Naive thymus-derived CD4-positive, alpha-beta T cell (primary cell): ENCODE measurements at regions not wholly inside any gene's neighbourhood (a gene's known extent, or its start where the extent isn't known, plus 50 kb on each side); places are given as distances from the start of the nearest gene placed in this dataset.

Experiments used
- ATAC-seq: fragments of 150-1000 bp; cut with Tn5 transposase; 2 replicates; pipeline ENCODE4 v1.10.0; 2021; ENCODE audit warnings: mild to moderate bottlenecking, moderate library complexity
- CTCF ChIA-PET: fragments of 350-600 bp; sonication (Branson Sonifier 250); formaldehyde crosslinking; loops from one replicate; lab custom pipeline; 2021; ENCODE audit warnings: antibody characterized with exemption; lab: Charles Lee
- POLR2A ChIA-PET: fragments of 350-600 bp; sonication (Branson Sonifier 250); formaldehyde crosslinking; loops from one replicate; lab custom pipeline; 2021; ENCODE audit warnings: antibody characterized with exemption, inconsistent platforms; lab: Charles Lee
- DNase-seq, 9 donors: peaks; one replicate each; pipeline versions ENCODE4 v3.0.0 to v3.0.0-alpha.2; 2020 to 2022; ENCODE audit warnings: mixed read lengths in 1 of 9
- H3K27ac ChIP-seq: one replicate; pipeline ENCODE4 v1.7.0; 2013; ENCODE audit warnings: mild to moderate bottlenecking, low read depth, low read length, moderate library complexity
- H3K27me3 ChIP-seq, 2 donors: one replicate each; pipeline ENCODE4 v1.7.0; 2013; ENCODE audit warnings: low read length in 2 of 2, mild to moderate bottlenecking in 2 of 2, moderate library complexity in 2 of 2; ENCODE audit not compliant: control insufficient read depth in 2 of 2, insufficient read depth in 2 of 2
- H3K36me3 ChIP-seq, 3 experiments: 1 replicate in 2 of 3; 2 replicates in 1 of 3; pipeline ENCODE4 v1.7.0; 2013; ENCODE audit warnings: low read length in 3 of 3, mild to moderate bottlenecking in 3 of 3, moderate library complexity in 1 of 3; ENCODE audit not compliant: insufficient read depth in 3 of 3, control insufficient read depth in 2 of 3
- H3K4me1 ChIP-seq, 2 donors: one replicate each; pipeline ENCODE4 v1.7.0; 2013; ENCODE audit warnings: low read length in 2 of 2, mild to moderate bottlenecking in 2 of 2, moderate library complexity in 1 of 2; ENCODE audit not compliant: control insufficient read depth in 2 of 2, insufficient read depth in 2 of 2
- H3K4me3 ChIP-seq: 2 replicates; pipeline ENCODE4 v1.7.0; 2013; ENCODE audit warnings: mild to moderate bottlenecking, low read length
- H3K9me3 ChIP-seq, 3 experiments: 1 replicate in 2 of 3; 2 replicates in 1 of 3; pipeline ENCODE4 v1.7.0; 2013; ENCODE audit warnings: low read length in 3 of 3; ENCODE audit not compliant: control insufficient read depth in 2 of 3
- H3K27ac Mint-ChIP-seq, 9 donors: one replicate each; pipeline ENCODE4 v1.8.0; 2020 to 2022; ENCODE audit warnings: mixed read lengths in 9 of 9, mild to moderate bottlenecking in 8 of 9, moderate library complexity in 5 of 9, inconsistent platforms in 2 of 9
- H3K27me3 Mint-ChIP-seq, 5 donors: one replicate each; pipeline ENCODE4 v1.8.0; 2021 to 2022; ENCODE audit warnings: mixed read lengths in 5 of 5, mild to moderate bottlenecking in 1 of 5
- H3K36me3 Mint-ChIP-seq, 5 donors: one replicate each; pipeline ENCODE4 v1.8.0; 2020 to 2022; ENCODE audit warnings: mixed read lengths in 5 of 5, mild to moderate bottlenecking in 3 of 5, inconsistent platforms in 1 of 5
- H3K4me1 Mint-ChIP-seq, 7 donors: one replicate each; pipeline ENCODE4 v1.8.0; 2020 to 2022; ENCODE audit warnings: mixed read lengths in 7 of 7, mild to moderate bottlenecking in 3 of 7, inconsistent platforms in 1 of 7
- H3K4me3 Mint-ChIP-seq, 10 donors: one replicate each; pipeline ENCODE4 v1.8.0; 2020 to 2022; ENCODE audit warnings: mild to moderate bottlenecking in 10 of 10, mixed read lengths in 10 of 10, moderate library complexity in 6 of 10, inconsistent platforms in 2 of 10
- H3K9me3 Mint-ChIP-seq, 11 donors: one replicate each; pipeline ENCODE4 v1.8.0; 2020 to 2022; ENCODE audit warnings: mixed read lengths in 11 of 11, mild to moderate bottlenecking in 4 of 11, inconsistent platforms in 1 of 11, moderate library complexity in 1 of 11
- intact Hi-C, 2 donors: fragments of 100-400 bp; cut with micrococcal nuclease; formaldehyde crosslinking; loops; one replicate each; pipeline ENCODE4 v1.15.1; 2023

DNA sequence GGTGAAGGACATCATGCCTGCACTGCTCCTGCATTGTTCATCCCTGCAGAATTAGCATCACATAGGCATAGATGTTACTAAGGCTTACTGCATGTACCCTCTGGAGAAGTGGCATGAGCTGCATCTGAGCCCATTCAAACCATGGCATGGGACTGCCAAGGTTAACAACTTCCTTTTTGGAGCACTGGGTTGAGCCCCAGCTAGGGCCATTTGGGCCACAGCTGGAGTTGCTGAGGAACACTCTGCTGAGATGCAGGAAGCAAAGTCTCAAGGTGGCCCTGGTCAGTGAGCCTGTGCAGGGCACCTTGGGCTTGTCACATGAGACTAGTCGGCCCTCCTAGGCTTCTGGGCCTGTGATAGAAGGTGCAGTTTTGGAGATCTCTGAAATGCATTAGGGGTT lies 511.2 kb downstream of the C12orf50 start:
- H3K27me3 Mint-ChIP-seq, result no peaks in the 10 kb centered on the region
- ChIA-PET CTCF (no interaction called here), POLR2A (no interaction called here)

GRCh38 chr12:87513536-87514280 lies 515.5 kb downstream of the C12orf50 start:
- DNase-seq (no peak), ATAC-seq (no peak)
- intact Hi-C loops, result no loop called here
- Histone ChIP-seq H3K27me3 (no peaks in the 10 kb centered on the region), H3K9me3 (no peaks in the 10 kb centered on the region), H3K36me3 (no peaks in the 10 kb centered on the region), H3K4me3 (no peak overlapping the region), H3K27ac (no peak overlapping the region), H3K4me1 (no peaks in the 10 kb centered on the region)
- Mint-ChIP-seq H3K27me3 (no peaks in the 10 kb centered on the region), H3K27ac (no peak overlapping the region), H3K36me3 (peaks cover 0 to 3% (median 0%) of the 10 kb centered on the region in 5 donors), H3K4me1 (no peaks in the 10 kb centered on the region), H3K9me3 (peaks cover 0 to 6% (median 2%) of the 10 kb centered on the region in 11 donors), H3K4me3 (no peak overlapping the region)
- POLR2A ChIA-PET, result no interaction called here
- CTCF ChIA-PET, result no interaction called here

More for the DNA sequence above, 511.2 kb downstream of the C12orf50 start:
- DNase-seq (no peak), ATAC-seq (no peak)
- Histone ChIP-seq H3K27ac (no peak overlapping the region), H3K4me1 (no peaks in the 10 kb centered on the region), H3K27me3 (no peaks in the 10 kb centered on the region), H3K4me3 (no peak overlapping the region), H3K9me3 (no peaks in the 10 kb centered on the region), H3K36me3 (no peaks in the 10 kb centered on the region)
- Mint-ChIP-seq H3K36me3 (peaks cover 0 to 7% (median 0%) of the 10 kb centered on the region in 5 donors), H3K4me1 (no peaks in the 10 kb centered on the region), H3K4me3 (no peak overlapping the region), H3K9me3 (peaks cover 0 to 12% (median 0%) of the 10 kb centered on the region in 11 donors), H3K27ac (no peak overlapping the region)
- intact Hi-C loops, result no loop called here

- ChIA-PET CTCF (no interaction called here), POLR2A (no interaction called here)
- intact Hi-C loops, result no loop called here
- ATAC-seq (no peak), DNase-seq (no peak)
- no peaks in the 10 kb centered on the region for H3K4me1 ChIP-seq
- no peak overlapping the region for H3K4me3 ChIP-seq
- Mint-ChIP-seq H3K27ac (no peak overlapping the region), H3K4me1 (no peaks in the 10 kb centered on the region), H3K9me3 (peaks cover 0 to 9% (median 5%) of the 10 kb centered on the region in 11 donors), H3K4me3 (no peak overlapping the region), H3K27me3 (no peaks in the 10 kb centered on the region), H3K36me3 (no peaks in the 10 kb centered on the region)
- H3K27ac ChIP-seq, result no peak overlapping the region
- no peaks in the 10 kb centered on the region for H3K9me3 ChIP-seq
- H3K36me3 ChIP-seq, result no peaks in the 10 kb centered on the region
- H3K27me3 ChIP-seq, result no peaks in the 10 kb centered on the region
Observed at GRCh38 chr12:87511371-87511770, 517.8 kb downstream of the C12orf50 start.

- H3K4me1 Mint-ChIP-seq, result no peaks in the 10 kb centered on the region
Observed at GRCh38 chr12:87509237-87509820, 519.9 kb downstream of the C12orf50 start.

GRCh38 chr12:87491598-87491997 lies 537.6 kb downstream of the C12orf50 start:
- no peak for ATAC-seq
- Mint-ChIP-seq H3K4me3 (no peak overlapping the region), H3K36me3 (no peaks in the 10 kb centered on the region), H3K4me1 (no peaks in the 10 kb centered on the region), H3K27me3 (no peaks in the 10 kb centered on the region), H3K9me3 (peaks cover 0 to 12% (median 1%) of the 10 kb centered on the region in 11 donors), H3K27ac (no peak overlapping the region)
- no peak for DNase-seq
- no peaks in the 10 kb centered on the region for H3K4me1 ChIP-seq
- no peak overlapping the region for H3K4me3 ChIP-seq
- ChIA-PET CTCF (no interaction called here), POLR2A (no interaction called here)
- no peaks in the 10 kb centered on the region for H3K36me3 ChIP-seq
- H3K27ac ChIP-seq, result no peak overlapping the region
- no peaks in the 10 kb centered on the region for H3K9me3 ChIP-seq
- H3K27me3 ChIP-seq, result no peaks in the 10 kb centered on the region
- intact Hi-C loops, result no loop called here

More at GRCh38 chr12:87509237-87509820, 519.9 kb downstream of the C12orf50 start:
- ATAC-seq, result no peak
- intact Hi-C loops, result no loop called here
- no peaks in the 10 kb centered on the region for H3K4me1 ChIP-seq
- H3K36me3 ChIP-seq, result no peaks in the 10 kb centered on the region
- ChIA-PET CTCF (no interaction called here), POLR2A (no interaction called here)
- H3K27ac ChIP-seq, result no peak overlapping the region
- Mint-ChIP-seq H3K36me3 (no peaks in the 10 kb centered on the region), H3K4me3 (no peak overlapping the region), H3K27me3 (no peaks in the 10 kb centered on the region), H3K27ac (no peak overlapping the region), H3K9me3 (peaks cover 0 to 13% (median 7%) of the 10 kb centered on the region in 11 donors)
- H3K27me3 ChIP-seq, result no peaks in the 10 kb centered on the region
- no peaks in the 10 kb centered on the region for H3K9me3 ChIP-seq
- DNase-seq, result no peak
- no peak overlapping the region for H3K4me3 ChIP-seq

DNA sequence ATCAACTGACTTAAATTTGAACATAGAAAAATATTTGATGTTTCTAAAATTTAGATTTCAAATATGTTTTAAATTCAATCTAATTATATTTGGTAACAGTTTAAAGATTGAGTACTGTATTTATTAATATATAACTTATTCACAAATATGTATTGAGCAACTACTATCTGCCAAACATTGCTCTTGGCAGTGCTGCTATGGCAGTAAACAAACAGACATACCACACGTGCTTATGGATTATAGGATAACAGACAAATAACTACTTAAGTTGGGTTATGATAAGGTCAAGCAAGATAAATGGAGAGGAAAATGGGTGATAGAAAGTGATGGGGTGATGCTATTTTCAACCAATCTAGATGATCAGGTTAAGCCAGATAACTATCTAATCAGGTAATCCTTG lies 538.1 kb downstream of the C12orf50 start:
- Mint-ChIP-seq H3K36me3 (no peaks in the 10 kb centered on the region), H3K9me3 (peaks cover 0 to 12% (median 1%) of the 10 kb centered on the region in 11 donors), H3K4me1 (no peaks in the 10 kb centered on the region), H3K4me3 (no peak overlapping the region), H3K27ac (no peak overlapping the region), H3K27me3 (no peaks in the 10 kb centered on the region)
- Histone ChIP-seq H3K36me3 (no peaks in the 10 kb centered on the region), H3K4me3 (no peak overlapping the region), H3K4me1 (no peaks in the 10 kb centered on the region), H3K27me3 (no peaks in the 10 kb centered on the region), H3K9me3 (no peaks in the 10 kb centered on the region), H3K27ac (no peak overlapping the region)
- intact Hi-C loops, result no loop called here
- POLR2A ChIA-PET, result no interaction called here
- DNase-seq (no peak), ATAC-seq (no peak)
- CTCF ChIA-PET, result no interaction called here

DNA sequence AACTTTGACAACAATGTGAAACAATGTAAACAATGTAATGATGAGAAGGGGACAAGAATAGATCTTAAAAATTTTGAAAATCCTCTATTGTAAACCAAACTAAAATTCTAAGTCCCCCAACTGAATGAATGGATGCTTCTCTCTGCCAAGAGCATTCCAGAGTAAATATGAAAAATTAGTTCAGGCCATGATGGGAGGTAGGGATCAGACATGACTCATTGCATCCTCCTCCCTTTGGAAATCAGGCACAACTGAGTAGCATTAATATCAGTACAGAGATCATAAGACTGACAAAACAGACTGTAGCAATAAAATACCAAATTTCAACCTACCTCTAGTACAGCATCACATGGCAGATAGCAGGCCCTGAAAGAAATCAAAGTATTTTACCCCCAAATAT lies 559.9 kb downstream of the C12orf50 start:
- ChIA-PET CTCF (no interaction called here), POLR2A (no interaction called here)
- Mint-ChIP-seq H3K27me3 (no peaks in the 10 kb centered on the region), H3K9me3 (peaks cover 0 to 12% (median 4%) of the 10 kb centered on the region in 11 donors), H3K4me3 (no peak overlapping the region), H3K4me1 (no peaks in the 10 kb centered on the region), H3K27ac (no peak overlapping the region), H3K36me3 (no peaks in the 10 kb centered on the region)
- Histone ChIP-seq H3K27me3 (no peaks in the 10 kb centered on the region), H3K36me3 (no peaks in the 10 kb centered on the region), H3K27ac (no peak overlapping the region), H3K4me3 (no peak overlapping the region), H3K4me1 (no peaks in the 10 kb centered on the region), H3K9me3 (no peaks in the 10 kb centered on the region)
- no peak for DNase-seq
- intact Hi-C loops, result no loop called here
- ATAC-seq, result no peak
